ENCODE measurements at regions not wholly inside any gene's neighbourhood (a gene's known extent, or its start where the extent isn't known, plus 50 kb on each side); places are given as distances from the start of the nearest gene placed in this dataset.

GRCh38 chr4:117768610-117769009, 265.7 kb upstream of the NDST3 start:
- Histone ChIP-seq H3K36me3 (no peaks in the 10 kb centered on the region), H3K4me3 (no peak overlapping the region), H3K9me3 (no peaks in the 10 kb centered on the region), H3K4me1 (no peaks in the 10 kb centered on the region), H3K27me3 (no peaks in the 10 kb centered on the region), H3K27ac (no peak overlapping the region)
- no peak for DNase-seq
- in situ Hi-C loops (cut with MboI; ENCODE audit: low pct_ligation_motif_present in 1 of 4, low pct_unique_long_range_greater_than_20kb in 1 of 4, low sequenced_read_pairs in 3 of 4), result no loop called here
- WGBS, 2 donors (ENCODE audit: low coverage in 1 of 2), result 44 to 87% methylated on average over 2 to 3 of the region's 3 CpGs
- intact Hi-C loops (cut with DNase I; ENCODE audit: low total_unique reads), result no loop called here
- TF ChIP-seq, protein P1, sequence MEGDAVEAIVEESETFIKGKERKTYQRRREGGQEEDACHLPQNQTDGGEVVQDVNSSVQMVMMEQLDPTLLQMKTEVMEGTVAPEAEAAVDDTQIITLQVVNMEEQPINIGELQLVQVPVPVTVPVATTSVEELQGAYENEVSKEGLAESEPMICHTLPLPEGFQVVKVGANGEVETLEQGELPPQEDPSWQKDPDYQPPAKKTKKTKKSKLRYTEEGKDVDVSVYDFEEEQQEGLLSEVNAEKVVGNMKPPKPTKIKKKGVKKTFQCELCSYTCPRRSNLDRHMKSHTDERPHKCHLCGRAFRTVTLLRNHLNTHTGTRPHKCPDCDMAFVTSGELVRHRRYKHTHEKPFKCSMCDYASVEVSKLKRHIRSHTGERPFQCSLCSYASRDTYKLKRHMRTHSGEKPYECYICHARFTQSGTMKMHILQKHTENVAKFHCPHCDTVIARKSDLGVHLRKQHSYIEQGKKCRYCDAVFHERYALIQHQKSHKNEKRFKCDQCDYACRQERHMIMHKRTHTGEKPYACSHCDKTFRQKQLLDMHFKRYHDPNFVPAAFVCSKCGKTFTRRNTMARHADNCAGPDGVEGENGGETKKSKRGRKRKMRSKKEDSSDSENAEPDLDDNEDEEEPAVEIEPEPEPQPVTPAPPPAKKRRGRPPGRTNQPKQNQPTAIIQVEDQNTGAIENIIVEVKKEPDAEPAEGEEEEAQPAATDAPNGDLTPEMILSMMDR (IDR thresholded peaks at IDR 0.05), result no peak
- no peak for TF ChIP-seq POLR2A (IDR thresholded peaks at IDR 0.05)

- no peaks in the 10 kb centered on the region for H3K36me3 ChIP-seq
- no peak for TF ChIP-seq POLR2A (IDR thresholded peaks at IDR 0.05)
- TF ChIP-seq POLR2AphosphoS5 (IDR thresholded peaks at IDR 0.05), result no peak
- no peak for TF ChIP-seq EP300 (IDR thresholded peaks at IDR 0.05; ENCODE audit: low read depth)
- TF ChIP-seq, protein P1 (IDR thresholded peaks at IDR 0.05), result no peak
- H3K9me3 ChIP-seq, result no peaks in the 10 kb centered on the region
- WGBS, 2 donors (ENCODE audit: low coverage in 1 of 2), result 68 to 71% methylated on average over 1 to 3 of the region's 3 CpGs
- H3K4me3 ChIP-seq, result no peak overlapping the region
- in situ Hi-C loops (cut with MboI; ENCODE audit: low pct_ligation_motif_present in 1 of 4, low pct_unique_long_range_greater_than_20kb in 1 of 4, low sequenced_read_pairs in 3 of 4), result no loop called here
- H3K27ac ChIP-seq, result no peak overlapping the region
- DNase-seq, result no peak
- no peaks in the 10 kb centered on the region for H3K4me1 ChIP-seq
- H3K27me3 ChIP-seq, result no peaks in the 10 kb centered on the region
- intact Hi-C loops (cut with DNase I; ENCODE audit: low total_unique reads), result no loop called here
These were observed 263.8 kb upstream of the NDST3 start for GRCh38 chr4:117770269-117771102.

DNA sequence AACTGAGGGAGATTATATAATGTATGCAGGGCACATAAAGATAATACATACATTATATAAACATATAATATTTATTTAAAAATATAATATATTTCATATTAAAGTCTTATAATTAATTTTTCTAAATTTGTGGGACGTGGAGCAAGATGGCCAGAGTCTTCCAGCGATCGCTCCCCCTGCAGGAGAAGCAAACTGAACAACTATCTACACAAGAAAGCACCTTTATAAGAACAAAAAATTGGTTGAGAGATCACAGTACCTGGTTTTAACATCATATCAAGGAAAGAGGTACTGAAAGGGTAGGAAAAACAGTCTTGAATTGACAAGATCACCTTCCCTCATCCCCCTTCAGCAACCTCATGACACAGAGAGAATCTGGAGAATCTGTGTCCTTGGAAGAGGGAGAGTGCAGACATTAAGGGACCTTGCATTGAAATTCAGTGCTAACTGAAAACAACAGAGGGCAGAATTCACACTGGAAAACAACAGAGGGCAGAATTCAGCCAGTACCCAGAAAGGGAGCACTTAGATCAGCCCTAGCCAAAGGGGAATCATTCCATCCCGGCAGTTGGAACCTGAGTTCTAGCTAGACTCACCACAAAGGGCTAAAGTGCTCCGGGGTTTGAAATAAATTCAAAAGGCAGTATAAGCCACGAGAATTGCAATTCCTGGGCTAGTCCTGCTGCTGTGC, 262.5 kb upstream of the NDST3 start:
- no peak overlapping the region for H3K4me3 ChIP-seq
- intact Hi-C loops (cut with DNase I; ENCODE audit: low total_unique reads) (no loop called here), in situ Hi-C loops (cut with MboI; ENCODE audit: low pct_ligation_motif_present in 1 of 4, low pct_unique_long_range_greater_than_20kb in 1 of 4, low sequenced_read_pairs in 3 of 4) (no loop called here)
- no peak for TF ChIP-seq POLR2A (IDR thresholded peaks at IDR 0.05)
- TF ChIP-seq POLR2AphosphoS5 (IDR thresholded peaks at IDR 0.05), result no peak
- TF ChIP-seq EP300 (IDR thresholded peaks at IDR 0.05; ENCODE audit: low read depth), result no peak
- TF ChIP-seq, protein P1 (IDR thresholded peaks at IDR 0.05), result no peak
- no peaks in the 10 kb centered on the region for H3K36me3 ChIP-seq
- H3K27me3 ChIP-seq, result no peaks in the 10 kb centered on the region
- H3K4me1 ChIP-seq, result no peaks in the 10 kb centered on the region
- H3K27ac ChIP-seq, result no peak overlapping the region
- no peaks in the 10 kb centered on the region for H3K9me3 ChIP-seq
- WGBS, 2 donors (ENCODE audit: low coverage in 1 of 2), result 48 to 77% methylated on average over 3 to 6 of the region's 6 CpGs
- no peak for DNase-seq

DNA sequence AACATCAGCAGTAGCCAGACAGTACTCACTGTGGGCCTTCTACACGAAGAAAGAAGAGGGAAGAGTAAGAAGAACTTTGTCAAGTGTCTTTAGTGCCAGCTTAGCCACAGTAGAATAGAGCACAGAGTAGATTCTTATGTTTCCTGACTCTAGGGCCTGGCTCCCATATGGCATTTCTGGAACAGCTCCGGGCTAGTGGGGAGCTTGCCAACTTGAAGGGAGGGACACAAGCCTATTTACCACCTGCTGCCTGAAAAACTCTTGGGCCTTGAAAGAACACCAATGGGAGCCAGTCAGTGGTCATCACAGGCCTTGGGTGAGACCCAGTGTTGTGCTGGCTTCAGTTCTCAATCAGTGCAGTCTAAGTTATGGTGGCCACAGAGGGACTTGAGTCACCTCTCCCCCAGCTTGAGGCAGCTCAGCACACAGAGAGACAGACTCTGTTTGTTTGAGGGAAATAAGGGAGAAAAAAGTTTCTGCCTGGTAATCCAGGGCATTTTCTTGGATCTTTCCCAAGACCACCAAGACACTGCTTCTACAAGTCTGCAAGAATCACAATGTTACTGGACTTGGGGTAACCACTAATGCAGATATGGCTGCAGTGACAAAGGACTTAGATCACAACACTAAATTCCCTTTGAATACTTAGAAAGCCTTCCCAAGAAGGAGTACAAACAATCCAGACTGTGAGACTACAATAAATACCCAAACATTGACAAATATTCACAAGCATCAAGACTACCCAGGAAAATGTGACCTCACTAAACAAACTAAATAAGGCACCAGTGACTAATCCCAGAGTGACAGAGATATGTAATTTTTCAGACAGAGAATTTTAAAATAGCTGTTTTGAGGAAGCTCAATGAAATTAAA, 261.0 kb upstream of the NDST3 start:
- peak; percentile 16 for DNase-seq
- no peaks in the 10 kb centered on the region for H3K36me3 ChIP-seq
- no peaks in the 10 kb centered on the region for H3K27me3 ChIP-seq
- no peaks in the 10 kb centered on the region for H3K9me3 ChIP-seq
- TF ChIP-seq, protein P1 (IDR thresholded peaks at IDR 0.05), result no peak
- TF ChIP-seq POLR2A (IDR thresholded peaks at IDR 0.05) (no peak), EP300 (IDR thresholded peaks at IDR 0.05; ENCODE audit: low read depth) (no peak), POLR2AphosphoS5 (IDR thresholded peaks at IDR 0.05) (no peak)
- intact Hi-C loops (cut with DNase I; ENCODE audit: low total_unique reads), result no loop called here
- in situ Hi-C loops (cut with MboI; ENCODE audit: low pct_ligation_motif_present in 1 of 4, low pct_unique_long_range_greater_than_20kb in 1 of 4, low sequenced_read_pairs in 3 of 4), result no loop called here
- peak overlapping the region in 1 of 4 donors; percentile 27 for H3K27ac ChIP-seq
- WGBS, 2 donors (ENCODE audit: low coverage in 1 of 2), result 40 to 59% methylated on average over 1 to 2 of the region's 2 CpGs
- H3K4me3 ChIP-seq, result no peak overlapping the region
- no peaks in the 10 kb centered on the region for H3K4me1 ChIP-seq

All from transverse colon (tissue), 4 donors.